ENCODE measurements at regions not wholly inside any gene's neighbourhood (a gene's known extent, or its start where the extent isn't known, plus 50 kb on each side); places are given as distances from the start of the nearest gene placed in this dataset.

DNA sequence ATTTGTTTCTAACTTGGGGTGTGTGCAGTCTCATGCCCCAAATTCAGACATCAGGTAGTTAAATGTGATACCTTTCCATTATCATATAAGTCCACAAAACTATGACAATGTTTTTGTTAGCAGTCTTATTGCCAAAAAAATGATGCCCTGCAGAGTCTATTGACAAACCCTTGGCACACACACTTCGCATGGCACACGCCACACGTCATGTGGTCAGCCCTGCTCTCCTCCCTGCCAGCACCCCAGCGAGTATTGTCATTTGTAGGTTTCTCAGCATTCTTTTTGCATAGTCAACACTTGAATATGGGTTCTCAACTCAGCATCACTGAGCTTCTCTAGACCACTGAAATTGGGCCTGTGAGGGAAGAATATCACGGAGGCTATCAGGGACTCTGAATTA is 356.0 kb downstream of the INHBA start:
- intact Hi-C loops (cut with micrococcal nuclease; ENCODE audit: unreplicated experiment) (no loop called here), in situ Hi-C loops (cut with MboI) (no loop called here)
- DNase-seq (ENCODE audit: low read depth, low spot score), result no peak
- ChIA-PET CTCF (interaction anchor here (0.6 kb wide), 1 partner anchor 54 kb away, joined by 3 read pairs; no protein-coding TSS in a partner anchor), SMC1A (ENCODE audit: uncharacterized antibody, unreplicated experiment) (no interaction called here), RAD21 (ENCODE audit: unreplicated experiment) (no interaction called here), POLR2A (no interaction called here)
- no peaks in the 10 kb centered on the region for H3K79me2 ChIP-seq (ENCODE audit: control insufficient read depth, insufficient read depth, low read length)
- H3K9me3 ChIP-seq (replicated peaks; ENCODE audit: control insufficient read depth, insufficient read depth, low read length), result no peaks in the 10 kb centered on the region
- H3K4me2 ChIP-seq (ENCODE audit: control insufficient read depth, insufficient read depth), result no peak overlapping the region
- no peak for FAIRE-seq
- TF ChIP-seq, protein P1, sequence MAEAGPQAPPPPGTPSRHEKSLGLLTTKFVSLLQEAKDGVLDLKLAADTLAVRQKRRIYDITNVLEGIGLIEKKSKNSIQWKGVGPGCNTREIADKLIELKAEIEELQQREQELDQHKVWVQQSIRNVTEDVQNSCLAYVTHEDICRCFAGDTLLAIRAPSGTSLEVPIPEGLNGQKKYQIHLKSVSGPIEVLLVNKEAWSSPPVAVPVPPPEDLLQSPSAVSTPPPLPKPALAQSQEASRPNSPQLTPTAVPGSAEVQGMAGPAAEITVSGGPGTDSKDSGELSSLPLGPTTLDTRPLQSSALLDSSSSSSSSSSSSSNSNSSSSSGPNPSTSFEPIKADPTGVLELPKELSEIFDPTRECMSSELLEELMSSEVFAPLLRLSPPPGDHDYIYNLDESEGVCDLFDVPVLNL (IDR thresholded peaks at IDR 0.05; ENCODE audit: low read depth, low read length), result no peak
- TF ChIP-seq NFYB (IDR thresholded peaks at IDR 0.05; ENCODE audit: insufficient read depth, low read depth, low read length), result no peak
- no peak for TF ChIP-seq NBN (IDR thresholded peaks at IDR 0.05)
- no peak for TF ChIP-seq BACH1 (IDR thresholded peaks at IDR 0.05; ENCODE audit: borderline replicate concordance)
- no peak for TF ChIP-seq TBL1XR1 (IDR thresholded peaks at IDR 0.05; ENCODE audit: low read depth, low read length)
- TF ChIP-seq SREBF1 (IDR thresholded peaks at IDR 0.05; ENCODE audit: low read length), result no peak
- 44% methylated on average over 5 of the region's 5 CpGs for WGBS (ENCODE audit: insufficient coverage, insufficient replicate concordance, low lambda C conversion rate, missing lambda C conversion rate)
- no peak overlapping the region for H3K27ac ChIP-seq (ENCODE audit: control insufficient read depth, insufficient read depth)
- no peak overlapping the region for H3K9ac ChIP-seq (ENCODE audit: control insufficient read depth, insufficient read depth, low read length)
- no peaks in the 10 kb centered on the region for H3K27me3 ChIP-seq (replicated peaks in 1 of 2; ENCODE audit: control insufficient read depth in 2 of 2, insufficient read depth in 2 of 2, low read length in 1 of 2)
- H3K36me3 ChIP-seq (ENCODE audit: control insufficient read depth in 2 of 2, insufficient read depth in 2 of 2, low read length in 1 of 2), result no peaks in the 10 kb centered on the region
- no peaks in the 10 kb centered on the region for H3K4me1 ChIP-seq (ENCODE audit: control insufficient read depth, insufficient read depth, low read length)
- ATAC-seq, result no peak
- no peak overlapping the region for H3K4me3 ChIP-seq
- no peak overlapping the region for H2AFZ ChIP-seq (ENCODE audit: control insufficient read depth, low read depth, low read length)
- no TSS peak for BruUV-seq (replicated peaks)
- no peaks in the 10 kb centered on the region for H4K20me1 ChIP-seq (ENCODE audit: control insufficient read depth, insufficient read depth)

DNA sequence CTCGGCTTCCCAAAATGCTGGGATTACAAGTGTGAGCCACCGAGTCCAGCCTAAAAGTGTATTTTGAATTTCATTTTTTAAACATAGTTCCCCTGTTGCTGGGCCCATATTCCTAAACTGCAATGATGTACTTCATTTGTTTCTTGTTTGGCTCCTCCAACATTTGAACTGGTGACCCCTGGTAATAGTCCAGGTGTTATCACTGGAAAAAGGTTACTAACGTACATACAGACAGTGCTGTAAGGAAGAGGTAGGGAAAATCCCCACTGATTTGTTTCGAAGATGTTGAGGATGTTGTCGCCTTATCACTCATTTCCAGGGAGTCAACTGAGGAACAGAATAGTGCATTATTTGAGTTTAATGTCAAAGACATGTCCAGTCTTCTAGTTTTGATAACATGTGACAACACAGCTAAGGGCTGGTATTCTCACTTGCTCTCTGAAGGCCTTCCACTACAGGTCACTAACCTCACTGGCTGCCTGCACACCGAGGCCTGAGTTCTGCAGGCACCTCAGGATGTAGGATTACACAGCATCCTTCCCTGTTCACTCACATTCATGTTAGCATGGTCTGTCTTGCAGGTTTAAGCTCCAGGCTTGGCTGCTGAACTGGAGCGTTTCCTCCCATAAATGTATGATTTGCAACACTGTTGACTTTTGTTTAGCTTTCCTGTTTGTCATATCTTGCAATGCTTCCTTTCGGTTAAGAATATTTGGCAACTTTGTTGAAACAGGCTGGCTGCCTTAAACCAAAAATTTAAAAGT is 362.8 kb downstream of the INHBA start:
- DNase-seq (ENCODE audit: low read depth, low spot score) (no peak), ATAC-seq (no peak), FAIRE-seq (no peak)
- Histone ChIP-seq H3K9ac (ENCODE audit: control insufficient read depth, insufficient read depth, low read length) (no peak overlapping the region), H3K79me2 (ENCODE audit: control insufficient read depth, insufficient read depth, low read length) (no peaks in the 10 kb centered on the region), H3K9me3 (replicated peaks; ENCODE audit: control insufficient read depth, insufficient read depth, low read length) (no peaks in the 10 kb centered on the region), H2AFZ (ENCODE audit: control insufficient read depth, low read depth, low read length) (no peak overlapping the region), H3K4me1 (ENCODE audit: control insufficient read depth, insufficient read depth, low read length) (no peaks in the 10 kb centered on the region), H3K36me3 (ENCODE audit: control insufficient read depth in 2 of 2, insufficient read depth in 2 of 2, low read length in 1 of 2) (no peaks in the 10 kb centered on the region), H4K20me1 (ENCODE audit: control insufficient read depth, insufficient read depth) (no peaks in the 10 kb centered on the region), H3K27ac (ENCODE audit: control insufficient read depth, insufficient read depth) (no peak overlapping the region), H3K4me3 (no peak overlapping the region), H3K4me2 (ENCODE audit: control insufficient read depth, insufficient read depth) (no peak overlapping the region), H3K27me3 (replicated peaks in 1 of 2; ENCODE audit: control insufficient read depth in 2 of 2, insufficient read depth in 2 of 2, low read length in 1 of 2) (no peaks in the 10 kb centered on the region)
- RAD21 ChIA-PET (ENCODE audit: unreplicated experiment), result interaction anchor here (1.2 kb wide), 1 partner anchor 16 kb away, joined by 3 read pairs; no protein-coding TSS in a partner anchor
- POLR2A ChIA-PET, result no interaction called here
- WGBS (ENCODE audit: insufficient coverage, insufficient replicate concordance, low lambda C conversion rate, missing lambda C conversion rate), result 23% methylated on average over 8 of the region's 8 CpGs
- no TSS peak for BruUV-seq (replicated peaks)
- CTCF ChIA-PET, result interaction anchor here (0.8 to 1.3 kb wide), 3 partner anchors 17 to 1446 kb away, joined by 3 to 4 read pairs (median 4); no protein-coding TSS in a partner anchor
- in situ Hi-C loops (cut with MboI), result no loop called here
- intact Hi-C loops (cut with micrococcal nuclease; ENCODE audit: unreplicated experiment), result no loop called here
- SMC1A ChIA-PET (ENCODE audit: uncharacterized antibody, unreplicated experiment), result interaction anchor here (0.7 to 1.0 kb wide), 4 partner anchors 7 to 1015 kb away, joined by 3 to 4 read pairs (median 4); no protein-coding TSS in a partner anchor
- TF ChIP-seq PAX5 (IDR thresholded peaks at IDR 0.05; ENCODE audit: borderline replicate concordance, low read depth, low read length), result no peak
- TF ChIP-seq, protein P2, sequence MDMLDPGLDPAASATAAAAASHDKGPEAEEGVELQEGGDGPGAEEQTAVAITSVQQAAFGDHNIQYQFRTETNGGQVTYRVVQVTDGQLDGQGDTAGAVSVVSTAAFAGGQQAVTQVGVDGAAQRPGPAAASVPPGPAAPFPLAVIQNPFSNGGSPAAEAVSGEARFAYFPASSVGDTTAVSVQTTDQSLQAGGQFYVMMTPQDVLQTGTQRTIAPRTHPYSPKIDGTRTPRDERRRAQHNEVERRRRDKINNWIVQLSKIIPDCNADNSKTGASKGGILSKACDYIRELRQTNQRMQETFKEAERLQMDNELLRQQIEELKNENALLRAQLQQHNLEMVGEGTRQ (IDR thresholded peaks at IDR 0.05; ENCODE audit: borderline replicate concordance, low read depth, low read length), result no peak
- no peak for TF ChIP-seq FOS (IDR thresholded peaks at IDR 0.05; ENCODE audit: borderline replicate concordance, extremely low read depth, insufficient read length)
- TF ChIP-seq PAX8 (IDR thresholded peaks at IDR 0.05), result no peak
- TF ChIP-seq SREBF2 (IDR thresholded peaks at IDR 0.05; ENCODE audit: low read length), result no peak
- no peak for TF ChIP-seq DPF2 (IDR thresholded peaks at IDR 0.05)
- TF ChIP-seq TAF1 (IDR thresholded peaks at IDR 0.05; ENCODE audit: borderline replicate concordance, low read depth, low read length), result no peak
- TF ChIP-seq, protein P3, sequence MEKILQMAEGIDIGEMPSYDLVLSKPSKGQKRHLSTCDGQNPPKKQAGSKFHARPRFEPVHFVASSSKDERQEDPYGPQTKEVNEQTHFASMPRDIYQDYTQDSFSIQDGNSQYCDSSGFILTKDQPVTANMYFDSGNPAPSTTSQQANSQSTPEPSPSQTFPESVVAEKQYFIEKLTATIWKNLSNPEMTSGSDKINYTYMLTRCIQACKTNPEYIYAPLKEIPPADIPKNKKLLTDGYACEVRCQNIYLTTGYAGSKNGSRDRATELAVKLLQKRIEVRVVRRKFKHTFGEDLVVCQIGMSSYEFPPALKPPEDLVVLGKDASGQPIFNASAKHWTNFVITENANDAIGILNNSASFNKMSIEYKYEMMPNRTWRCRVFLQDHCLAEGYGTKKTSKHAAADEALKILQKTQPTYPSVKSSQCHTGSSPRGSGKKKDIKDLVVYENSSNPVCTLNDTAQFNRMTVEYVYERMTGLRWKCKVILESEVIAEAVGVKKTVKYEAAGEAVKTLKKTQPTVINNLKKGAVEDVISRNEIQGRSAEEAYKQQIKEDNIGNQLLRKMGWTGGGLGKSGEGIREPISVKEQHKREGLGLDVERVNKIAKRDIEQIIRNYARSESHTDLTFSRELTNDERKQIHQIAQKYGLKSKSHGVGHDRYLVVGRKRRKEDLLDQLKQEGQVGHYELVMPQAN (conservative IDR thresholded peaks at IDR 0.05), result no peak
- TF ChIP-seq KAT2A (conservative IDR thresholded peaks at IDR 0.05; ENCODE audit: control insufficient read depth, low read depth, low read length), result no peak

Measured in GM12878 (cell line).